Body of pancreas (tissue), 4 donors: ENCODE measurements at regions not wholly inside any gene's neighbourhood (a gene's known extent, or its start where the extent isn't known, plus 50 kb on each side); places are given as distances from the start of the nearest gene placed in this dataset.

Experiments used
- ATAC-seq: fragments of 150-250 bp; one replicate; pipeline ENCODE4 v1.9.1; 2016
- DNase-seq, 4 donors: peaks; one replicate each; pipeline ENCODE4 v3.0.0-alpha.2; 2019
- H3K27ac ChIP-seq, 4 donors: fragments of 200-600 bp; sonication (generic); 1 replicate in 3 of 4; 2 replicates in 1 of 4; pipeline versions ENCODE4 v1.5.1 to v1.6.1; 2016 to 2019; ENCODE audit warnings: mild to moderate bottlenecking in 1 of 4, mixed read lengths in 1 of 4, moderate library complexity in 1 of 4
- H3K27me3 ChIP-seq, 2 donors: fragments of 200-600 bp; sonication (generic); one replicate each; pipeline ENCODE4 v1.6.0; 2016; ENCODE audit warnings: mild to moderate bottlenecking in 1 of 2
- H3K36me3 ChIP-seq, 2 donors: fragments of 200-600 bp; sonication (generic); replicated peaks in 1 of 2; 2 replicates each; pipeline ENCODE4 v1.5.1; 2016; ENCODE audit warnings: low read depth in 2 of 2; ENCODE audit not compliant: insufficient read depth in 1 of 2
- H3K4me1 ChIP-seq: fragments of 200-600 bp; sonication (generic); one replicate; pipeline ENCODE4 v1.6.0; 2016
- H3K4me3 ChIP-seq, 2 donors: fragments of 200-600 bp; sonication (generic); 1 replicate in 1 of 2; 2 replicates in 1 of 2; pipeline ENCODE4 v1.5.1; 2016 to 2019
- H3K9me3 ChIP-seq, 3 donors: fragments of 200-600 bp; sonication (generic); 1 replicate in 2 of 3; 2 replicates in 1 of 3; pipeline ENCODE4 v1.5.1; 2016
- POLR2A ChIP-seq, 3 donors: fragments of 450-650 bp; IDR thresholded peaks; one replicate each; pipeline ENCODE4 v1.6.1; 2016; ENCODE audit warnings: antibody characterized with exemption in 3 of 3, mild to moderate bottlenecking in 2 of 3
- WGBS, 2 donors: methylation state at CpG; one replicate each; pipeline ENCODE4 v1.1.5; 2017; 5-methylcytosine and 5-hydroxymethylcytosine counted together
- intact Hi-C: fragments of 100-400 bp; cut with DNase I; formaldehyde crosslinking; loops from one replicate; pipeline ENCODE4 v1.15.1; 2023
- TF ChIP-seq, protein P1 (sequence below), 7 experiments: fragments of 450-650 bp in 4 of 7; fragments of 200-600 bp in 3 of 7; sonication (generic) in 3 of 7; IDR thresholded peaks; one replicate each; pipeline ENCODE4 v1.5.1; 2016 to 2019; ENCODE audit warnings: antibody characterized with exemption in 7 of 7

DNA sequence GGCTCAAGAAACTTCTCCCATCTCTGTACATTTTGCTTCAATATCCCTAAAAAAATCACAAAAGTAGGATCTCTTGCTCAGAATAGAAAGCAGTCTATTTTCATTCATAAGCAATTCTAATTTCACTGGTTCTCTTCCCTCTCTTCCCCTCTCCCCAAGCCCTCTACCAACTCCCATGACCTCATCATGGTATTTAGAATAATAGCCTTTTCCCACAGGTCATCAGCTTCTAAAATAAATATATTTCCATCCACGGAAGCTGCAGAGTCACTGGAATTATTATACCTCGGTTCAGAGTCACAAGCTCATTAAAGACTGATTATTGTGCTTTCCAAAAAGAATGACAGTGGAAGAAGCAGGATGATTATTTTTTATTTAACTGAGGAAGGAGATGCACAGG, 84.2 kb upstream of the ADRA1B start:
- intact Hi-C loops, result no loop called here
- Histone ChIP-seq H3K27ac (no peak overlapping the region), H3K4me3 (no peak overlapping the region), H3K9me3 (no peaks in the 10 kb centered on the region), H3K4me1 (no peaks in the 10 kb centered on the region), H3K27me3 (no peaks in the 10 kb centered on the region), H3K36me3 (no peaks in the 10 kb centered on the region)
- ATAC-seq (no peak), DNase-seq (no peak)
- WGBS, 2 donors, result 33 to 49% methylated on average over 2 of the region's 2 CpGs
- TF ChIP-seq, protein P1, sequence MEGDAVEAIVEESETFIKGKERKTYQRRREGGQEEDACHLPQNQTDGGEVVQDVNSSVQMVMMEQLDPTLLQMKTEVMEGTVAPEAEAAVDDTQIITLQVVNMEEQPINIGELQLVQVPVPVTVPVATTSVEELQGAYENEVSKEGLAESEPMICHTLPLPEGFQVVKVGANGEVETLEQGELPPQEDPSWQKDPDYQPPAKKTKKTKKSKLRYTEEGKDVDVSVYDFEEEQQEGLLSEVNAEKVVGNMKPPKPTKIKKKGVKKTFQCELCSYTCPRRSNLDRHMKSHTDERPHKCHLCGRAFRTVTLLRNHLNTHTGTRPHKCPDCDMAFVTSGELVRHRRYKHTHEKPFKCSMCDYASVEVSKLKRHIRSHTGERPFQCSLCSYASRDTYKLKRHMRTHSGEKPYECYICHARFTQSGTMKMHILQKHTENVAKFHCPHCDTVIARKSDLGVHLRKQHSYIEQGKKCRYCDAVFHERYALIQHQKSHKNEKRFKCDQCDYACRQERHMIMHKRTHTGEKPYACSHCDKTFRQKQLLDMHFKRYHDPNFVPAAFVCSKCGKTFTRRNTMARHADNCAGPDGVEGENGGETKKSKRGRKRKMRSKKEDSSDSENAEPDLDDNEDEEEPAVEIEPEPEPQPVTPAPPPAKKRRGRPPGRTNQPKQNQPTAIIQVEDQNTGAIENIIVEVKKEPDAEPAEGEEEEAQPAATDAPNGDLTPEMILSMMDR (IDR thresholded peaks at IDR 0.05), result no peak
- no peak for TF ChIP-seq POLR2A (IDR thresholded peaks at IDR 0.05)

DNA sequence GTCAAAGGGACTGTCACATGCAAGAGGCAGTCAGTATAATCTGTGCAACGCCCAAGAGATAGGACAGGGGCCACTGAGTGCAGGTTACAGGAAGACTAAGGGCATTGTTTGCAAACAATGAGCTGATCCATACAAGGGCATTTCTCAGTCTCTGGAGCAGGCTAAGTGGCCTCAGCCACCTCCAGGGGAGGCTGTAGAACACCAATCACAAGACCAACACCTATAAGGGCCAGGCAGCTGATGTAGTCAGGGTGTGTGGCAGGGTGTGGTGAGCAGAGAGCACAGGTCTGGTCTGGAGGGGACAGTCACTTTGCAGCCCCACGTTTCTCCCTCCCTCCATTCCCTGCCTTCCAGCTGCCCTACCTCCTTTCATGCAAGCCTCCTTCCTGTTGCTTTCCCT, 83.2 kb upstream of the ADRA1B start:
- no peaks in the 10 kb centered on the region for H3K36me3 ChIP-seq
- TF ChIP-seq, protein P1 (IDR thresholded peaks at IDR 0.05), result no peak
- TF ChIP-seq POLR2A (IDR thresholded peaks at IDR 0.05), result no peak
- intact Hi-C loops, result no loop called here
- 24 to 33% methylated on average over 2 of the region's 2 CpGs for WGBS, 2 donors
- H3K9me3 ChIP-seq, result no peaks in the 10 kb centered on the region
- no peak overlapping the region for H3K27ac ChIP-seq
- H3K4me3 ChIP-seq, result no peak overlapping the region
- no peaks in the 10 kb centered on the region for H3K4me1 ChIP-seq
- no peaks in the 10 kb centered on the region for H3K27me3 ChIP-seq
- no peak for ATAC-seq
- no peak for DNase-seq

DNA sequence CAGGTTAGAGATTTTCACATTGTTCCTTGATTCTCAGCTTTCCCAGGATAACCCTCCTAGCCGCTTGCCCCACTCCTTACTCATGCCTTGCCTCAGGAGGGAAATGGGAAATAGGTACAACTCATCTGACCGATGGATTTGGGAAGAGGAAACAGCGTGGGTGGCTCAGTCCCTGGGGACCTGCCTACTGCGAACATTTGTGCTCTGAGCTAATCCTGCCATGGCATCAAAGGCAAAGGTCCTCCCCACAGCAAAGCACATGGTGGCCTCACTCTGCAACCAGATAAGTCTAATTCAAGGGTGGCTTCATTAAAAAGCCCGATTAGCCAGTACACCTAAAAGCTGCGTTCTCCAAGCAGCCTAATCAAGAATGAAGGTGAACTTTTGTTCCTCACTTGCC, 82.4 kb upstream of the ADRA1B start:
- no peak for DNase-seq
- WGBS, 2 donors, result 63 to 82% methylated on average over 6 of the region's 6 CpGs
- ATAC-seq, result no peak
- no peaks in the 10 kb centered on the region for H3K36me3 ChIP-seq
- no peak overlapping the region for H3K27ac ChIP-seq
- no peak overlapping the region for H3K4me3 ChIP-seq
- no peaks in the 10 kb centered on the region for H3K9me3 ChIP-seq
- no peaks in the 10 kb centered on the region for H3K4me1 ChIP-seq
- intact Hi-C loops, result no loop called here
- no peaks in the 10 kb centered on the region for H3K27me3 ChIP-seq
- TF ChIP-seq POLR2A (IDR thresholded peaks at IDR 0.05), result no peak
- TF ChIP-seq, protein P1 (IDR thresholded peaks at IDR 0.05), result no peak

DNA sequence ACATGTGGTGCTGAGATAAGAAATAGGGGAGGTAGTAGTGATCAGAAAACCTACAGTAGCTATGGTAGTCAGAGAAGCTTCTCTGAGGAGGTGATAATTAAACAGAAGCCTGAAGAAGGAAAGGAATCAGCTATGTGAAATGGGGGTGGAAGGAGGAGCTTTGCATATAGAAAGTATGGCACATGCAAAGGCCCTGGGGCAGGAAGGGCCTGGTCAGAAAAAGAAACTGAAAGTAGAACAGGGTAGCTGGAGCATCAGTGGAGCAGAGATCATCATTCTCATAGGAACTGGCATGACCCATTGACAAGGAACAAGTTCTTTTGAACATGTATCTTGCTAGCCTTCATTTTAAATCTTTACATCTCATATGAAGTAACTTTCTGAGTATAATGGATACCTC, 80.7 kb upstream of the ADRA1B start:
- DNase-seq (no peak), ATAC-seq (no peak)
- Histone ChIP-seq H3K36me3 (no peaks in the 10 kb centered on the region), H3K27ac (no peak overlapping the region), H3K4me1 (no peaks in the 10 kb centered on the region), H3K9me3 (no peaks in the 10 kb centered on the region), H3K27me3 (no peaks in the 10 kb centered on the region), H3K4me3 (no peak overlapping the region)
- TF ChIP-seq, protein P1 (IDR thresholded peaks at IDR 0.05), result no peak
- intact Hi-C loops, result no loop called here

DNA sequence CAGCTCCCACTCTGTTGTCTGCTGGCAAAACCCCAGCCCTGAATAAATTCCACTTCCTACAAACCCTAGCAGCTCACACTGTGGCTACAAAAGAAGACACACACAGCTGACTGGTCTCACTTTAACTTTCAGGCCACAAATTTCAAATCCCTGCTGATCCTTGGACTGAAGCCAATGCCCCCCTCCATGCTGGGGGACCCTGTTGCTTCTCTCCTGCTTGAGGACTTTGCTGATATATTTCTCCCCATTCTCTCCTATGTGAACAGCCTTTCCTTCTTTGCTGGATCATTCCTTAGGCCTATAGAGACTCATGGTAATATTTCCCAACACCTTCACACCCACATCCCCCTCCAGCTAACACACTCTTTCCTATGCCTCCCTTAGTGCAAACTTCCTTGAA, 79.6 kb upstream of the ADRA1B start:
- Histone ChIP-seq H3K27ac (no peak overlapping the region), H3K9me3 (no peaks in the 10 kb centered on the region), H3K27me3 (no peaks in the 10 kb centered on the region), H3K4me3 (no peak overlapping the region), H3K36me3 (no peaks in the 10 kb centered on the region), H3K4me1 (no peaks in the 10 kb centered on the region)
- ATAC-seq, result no peak
- no peak for DNase-seq
- no peak for TF ChIP-seq POLR2A (IDR thresholded peaks at IDR 0.05)
- TF ChIP-seq, protein P1 (IDR thresholded peaks at IDR 0.05), result no peak
- intact Hi-C loops, result no loop called here
